Tibial nerve (tissue), 4 donors: ENCODE measurements at regions not wholly inside any gene's neighbourhood (a gene's known extent, or its start where the extent isn't known, plus 50 kb on each side); places are given as distances from the start of the nearest gene placed in this dataset.

ENCODE experiments used
- DNase-seq, 2 donors: peaks; one replicate each; pipeline ENCODE4 v3.0.0-alpha.2; 2019; ENCODE audit warnings: low spot score in 2 of 2
- H3K27ac ChIP-seq, 4 donors: fragments of 200-600 bp; sonication (generic) in 3 of 4; one replicate each; pipeline ENCODE4 v1.5.1; 2017 to 2019; ENCODE audit warnings: mild to moderate bottlenecking in 1 of 4
- H3K27me3 ChIP-seq, 2 donors: fragments of 200-600 bp; sonication (generic) in 1 of 2; one replicate each; pipeline versions ENCODE4 v1.5.1 to v1.6.0; 2017 to 2019
- H3K36me3 ChIP-seq, 3 donors: fragments of 200-600 bp; sonication (generic); one replicate each; pipeline ENCODE4 v1.5.1; 2018 to 2019
- H3K4me1 ChIP-seq, 4 donors: fragments of 200-600 bp; sonication (generic) in 3 of 4; one replicate each; pipeline ENCODE4 v1.5.1; 2017 to 2019
- H3K4me3 ChIP-seq, 4 donors: fragments of 200-600 bp; sonication (generic) in 3 of 4; one replicate each; pipeline ENCODE4 v1.5.1; 2017 to 2019; ENCODE audit warnings: mild to moderate bottlenecking in 1 of 4, moderate library complexity in 1 of 4
- H3K9me3 ChIP-seq, 4 donors: fragments of 200-600 bp; sonication (generic) in 3 of 4; one replicate each; pipeline ENCODE4 v1.5.1; 2017 to 2019
- CTCF ChIP-seq, 5 experiments: fragments of 200-600 bp in 3 of 5; fragments of 450-650 bp in 2 of 5; sonication (generic) in 3 of 5; IDR thresholded peaks; one replicate each; pipeline ENCODE4 v1.5.1; 2016 to 2019; ENCODE audit warnings: antibody characterized with exemption in 5 of 5, mild to moderate bottlenecking in 3 of 5, moderate library complexity in 2 of 5
- EP300 ChIP-seq, 2 donors: sonication (generic); formaldehyde crosslinking; IDR thresholded peaks; one replicate each; pipeline ENCODE4 v1.6.1; 2017; ENCODE audit warnings: antibody characterized with exemption in 2 of 2, mild to moderate bottlenecking in 1 of 2
- POLR2A ChIP-seq, 2 donors: fragments of 450-650 bp; IDR thresholded peaks; one replicate each; pipeline ENCODE4 v1.6.1; 2017; ENCODE audit warnings: antibody characterized with exemption in 2 of 2, mild to moderate bottlenecking in 2 of 2, moderate library complexity in 2 of 2
- WGBS, 2 donors: methylation state at CpG; one replicate each; pipeline ENCODE4 v1.1.5; 2018; 5-methylcytosine and 5-hydroxymethylcytosine counted together

DNA sequence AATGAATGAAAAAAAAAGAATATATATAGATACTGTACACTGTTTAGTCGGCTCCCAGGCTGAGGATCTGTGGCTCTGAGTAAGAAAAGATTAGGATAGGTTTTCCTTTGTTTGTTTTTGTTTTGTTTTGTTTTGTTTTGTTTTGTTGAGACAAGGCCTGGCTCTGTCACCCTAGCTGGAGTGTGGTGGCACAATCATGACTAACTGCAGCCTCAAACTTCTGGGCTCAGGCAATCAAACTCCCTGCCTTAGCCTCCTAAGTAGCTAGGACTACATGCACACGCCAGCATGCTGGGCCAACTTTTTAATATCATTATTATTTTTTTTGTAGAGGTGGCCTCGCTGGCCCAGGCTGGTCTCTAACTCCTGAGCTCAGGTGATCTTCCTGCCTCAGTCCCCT lies 87.9 kb upstream of the PTBP2 start:
- TF ChIP-seq EP300 (IDR thresholded peaks at IDR 0.05) (no peak), CTCF (IDR thresholded peaks at IDR 0.05) (no peak), POLR2A (IDR thresholded peaks at IDR 0.05) (no peak)
- no peaks in the 10 kb centered on the region for H3K4me1 ChIP-seq
- no peaks in the 10 kb centered on the region for H3K27me3 ChIP-seq
- H3K4me3 ChIP-seq: no peak overlapping the region
- no peaks in the 10 kb centered on the region for H3K9me3 ChIP-seq
- 73 to 87% methylated on average over 3 of the region's 3 CpGs for WGBS, 2 donors
- H3K36me3 ChIP-seq: no peaks in the 10 kb centered on the region
- H3K27ac ChIP-seq: no peak overlapping the region
- DNase-seq: no peak

DNA sequence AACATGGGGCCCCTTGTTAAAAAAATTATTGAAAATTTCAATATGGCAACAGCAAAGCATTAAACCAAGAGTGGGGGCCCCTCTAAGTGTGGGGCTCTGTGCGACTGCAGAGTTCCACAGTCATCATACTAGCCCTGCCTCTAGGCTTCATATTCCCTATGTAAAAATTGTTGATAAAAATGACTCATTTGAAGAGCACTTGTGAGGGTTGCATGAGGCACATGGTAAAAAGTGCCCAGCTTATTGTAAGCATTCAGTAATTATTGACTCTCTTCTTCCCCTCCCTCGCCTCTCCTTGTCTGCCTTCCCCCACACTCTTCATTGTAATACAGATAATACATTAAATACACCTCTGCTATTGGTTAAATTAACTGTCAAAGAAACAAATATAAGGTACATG lies 86.7 kb upstream of the PTBP2 start:
- H3K36me3 ChIP-seq: no peaks in the 10 kb centered on the region
- DNase-seq: no peak

GRCh38 chr1:96641282-96641681 lies 80.3 kb upstream of the PTBP2 start:
- TF ChIP-seq POLR2A (IDR thresholded peaks at IDR 0.05) (no peak), EP300 (IDR thresholded peaks at IDR 0.05) (no peak), CTCF (IDR thresholded peaks at IDR 0.05) (no peak)
- Histone ChIP-seq H3K36me3 (no peaks in the 10 kb centered on the region), H3K27ac (no peak overlapping the region), H3K4me3 (no peak overlapping the region), H3K9me3 (no peaks in the 10 kb centered on the region), H3K27me3 (no peaks in the 10 kb centered on the region), H3K4me1 (peaks cover 0 to 6% (median 0%) of the 10 kb centered on the region in 4 donors)
- 39 to 46% methylated on average over 3 of the region's 3 CpGs for WGBS, 2 donors
- DNase-seq: no peak

More for the DNA sequence above, 86.7 kb upstream of the PTBP2 start:
- Histone ChIP-seq H3K9me3 (no peaks in the 10 kb centered on the region), H3K4me1 (no peaks in the 10 kb centered on the region), H3K4me3 (no peak overlapping the region), H3K27ac (no peak overlapping the region), H3K27me3 (no peaks in the 10 kb centered on the region)
- no peak for TF ChIP-seq CTCF (IDR thresholded peaks at IDR 0.05)
- TF ChIP-seq POLR2A (IDR thresholded peaks at IDR 0.05): no peak
- TF ChIP-seq EP300 (IDR thresholded peaks at IDR 0.05): no peak
- WGBS, 2 donors: 90 to 92% methylated on average over 2 of the region's 2 CpGs

DNA sequence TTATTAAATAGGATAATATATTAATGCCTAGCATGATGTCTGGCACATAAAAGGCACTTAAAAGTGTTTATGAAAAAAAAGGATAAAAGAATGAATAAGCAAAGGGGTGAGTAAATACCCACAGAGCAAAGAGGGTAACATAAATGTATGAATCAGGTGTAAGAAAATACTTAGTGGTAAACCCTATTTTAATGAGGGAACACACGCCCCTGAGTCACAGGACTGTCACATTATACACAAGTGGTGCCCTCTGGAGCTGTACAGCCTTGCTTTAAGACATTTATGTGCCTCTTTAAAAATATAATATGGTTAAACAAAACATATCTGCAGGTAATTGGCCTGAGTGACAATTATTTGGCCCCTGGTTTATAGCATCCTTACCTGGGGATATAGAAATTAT lies 78.1 kb upstream of the PTBP2 start:
- Histone ChIP-seq H3K27ac (no peak overlapping the region), H3K27me3 (no peaks in the 10 kb centered on the region), H3K36me3 (no peaks in the 10 kb centered on the region), H3K4me1 (peaks cover 0 to 6% (median 0%) of the 10 kb centered on the region in 4 donors), H3K9me3 (no peaks in the 10 kb centered on the region), H3K4me3 (no peak overlapping the region)
- no peak for DNase-seq
- TF ChIP-seq POLR2A (IDR thresholded peaks at IDR 0.05) (no peak), EP300 (IDR thresholded peaks at IDR 0.05) (no peak), CTCF (IDR thresholded peaks at IDR 0.05) (no peak)
- WGBS, 2 donors: 87 to 92% methylated on average over 1 of the region's 1 CpG

- no peak for TF ChIP-seq CTCF (IDR thresholded peaks at IDR 0.05)
- TF ChIP-seq EP300 (IDR thresholded peaks at IDR 0.05): no peak
- TF ChIP-seq POLR2A (IDR thresholded peaks at IDR 0.05): no peak
- peaks cover 0 to 5% (median 0%) of the 10 kb centered on the region in 4 donors for H3K9me3 ChIP-seq
- H3K27me3 ChIP-seq: no peaks in the 10 kb centered on the region
- no peak overlapping the region for H3K27ac ChIP-seq
- DNase-seq: no peak
- no peaks in the 10 kb centered on the region for H3K36me3 ChIP-seq
- H3K4me1 ChIP-seq: no peaks in the 10 kb centered on the region
- no peak overlapping the region for H3K4me3 ChIP-seq
Observed at GRCh38 chr1:96649301-96649700, 72.3 kb upstream of the PTBP2 start.
